T47D (cell line): ENCODE measurements at regions not wholly inside any gene's neighbourhood (a gene's known extent, or its start where the extent isn't known, plus 50 kb on each side); places are given as distances from the start of the nearest gene placed in this dataset.

Experiments used
- DNase-seq, 2 experiments: peaks; one replicate each; pipeline versions ENCODE4 v3.0.0 to v3.0.0-alpha.2; 2011 to 2012; ENCODE audit warnings: low read depth in 1 of 2, low spot score in 1 of 2
- JUND ChIP-seq: IDR thresholded peaks from 2 replicates; pipeline ENCODE4 v1.6.1; 2012; ENCODE audit warnings: low read depth
- in situ Hi-C: cut with HindIII; loops from 2 replicates; pipeline ENCODE4 v1.10.0; 2016; ENCODE audit warnings: low sequenced_read_pairs, low pct_unique_long_range_greater_than_20kb

- in situ Hi-C loops: no loop called here
- DNase-seq: no peak
- TF ChIP-seq JUND: no peak
Observed at GRCh38 chr4:156230176-156230575, 276.5 kb upstream of the CTSO start.

- DNase-seq: no peak
- no peak for TF ChIP-seq JUND
- in situ Hi-C loops: no loop called here
Observed at GRCh38 chr4:156228676-156229075, 275.0 kb upstream of the CTSO start.

GRCh38 chr4:156227321-156227720, 273.7 kb upstream of the CTSO start:
- in situ Hi-C loops: no loop called here
- no peak for TF ChIP-seq JUND
- no peak for DNase-seq

- TF ChIP-seq JUND: no peak
- in situ Hi-C loops: no loop called here
- DNase-seq: no peak
Observed at GRCh38 chr4:156223985-156224384, 270.3 kb upstream of the CTSO start.

GRCh38 chr4:156217236-156217635, 263.6 kb upstream of the CTSO start:
- in situ Hi-C loops: no loop called here
- no peak for TF ChIP-seq JUND
- DNase-seq: no peak

- in situ Hi-C loops: no loop called here
- DNase-seq: no peak
- TF ChIP-seq JUND: no peak
Observed at GRCh38 chr4:156201050-156201449, 247.4 kb upstream of the CTSO start.

GRCh38 chr4:156198511-156198910, 244.8 kb upstream of the CTSO start:
- TF ChIP-seq JUND: no peak
- in situ Hi-C loops: no loop called here
- no peak for DNase-seq

- DNase-seq: no peak
- no peak for TF ChIP-seq JUND
- in situ Hi-C loops: no loop called here
Observed at GRCh38 chr4:156197216-156197615, 243.6 kb upstream of the CTSO start.

- in situ Hi-C loops: no loop called here
Observed at GRCh38 chr4:156196722-156197121, 243.1 kb upstream of the CTSO start.

GRCh38 chr4:156195914-156196313, 242.2 kb upstream of the CTSO start:
- DNase-seq: no peak
- in situ Hi-C loops: no loop called here
- no peak for TF ChIP-seq JUND

More at GRCh38 chr4:156196722-156197121, 243.1 kb upstream of the CTSO start:
- TF ChIP-seq JUND: no peak
- DNase-seq: no peak

GRCh38 chr4:156194896-156195295, 241.2 kb upstream of the CTSO start:
- in situ Hi-C loops: no loop called here

GRCh38 chr4:156193800-156194199, 240.1 kb upstream of the CTSO start:
- TF ChIP-seq JUND: no peak
- in situ Hi-C loops: no loop called here

More at GRCh38 chr4:156194896-156195295, 241.2 kb upstream of the CTSO start:
- no peak for DNase-seq
- TF ChIP-seq JUND: no peak

GRCh38 chr4:156193106-156193505, 239.4 kb upstream of the CTSO start:
- in situ Hi-C loops: no loop called here
- DNase-seq: no peak
- no peak for TF ChIP-seq JUND

More at GRCh38 chr4:156193800-156194199, 240.1 kb upstream of the CTSO start:
- no peak for DNase-seq

GRCh38 chr4:156192033-156192432, 238.4 kb upstream of the CTSO start:
- no peak for DNase-seq
- in situ Hi-C loops: no loop called here

More at GRCh38 chr4:156192033-156192432, 238.4 kb upstream of the CTSO start:
- no peak for TF ChIP-seq JUND
